Neural cell (in vitro differentiated cells): ENCODE measurements at regions not wholly inside any gene's neighbourhood (a gene's known extent, or its start where the extent isn't known, plus 50 kb on each side); places are given as distances from the start of the nearest gene placed in this dataset.

ENCODE experiments used
- H2AFZ ChIP-seq: fragments of 200-600, 300-800 bp; sonication (generic), shearing (Covaris generic); 2 replicates; pipeline ENCODE4 v1.6.0; 2014; ENCODE audit warnings: low read depth, mild to moderate bottlenecking, antibody characterized with exemption, low read length, moderate library complexity
- H3F3A ChIP-seq: fragments of 200-600 bp; shearing (Covaris generic); 2 replicates; pipeline ENCODE4 v1.6.1; 2016; ENCODE audit warnings: mild to moderate bottlenecking, moderate library complexity, mixed read lengths, antibody characterized with exemption, low read length; ENCODE audit not compliant: insufficient read depth, poor library complexity, severe bottlenecking
- H3K27ac ChIP-seq: fragments of 200-600, 300-800 bp; sonication (generic), shearing (Covaris generic); 2 replicates; pipeline ENCODE4 v1.5.1; 2014; ENCODE audit warnings: mild to moderate bottlenecking, low read length, moderate library complexity
- H3K27me3 ChIP-seq: fragments of 300-800, 200-600 bp; sonication (generic), shearing (Covaris generic); 2 replicates; pipeline ENCODE4 v1.6.0; 2014; ENCODE audit warnings: mild to moderate bottlenecking, low read depth, low read length, moderate library complexity; ENCODE audit not compliant: insufficient read depth
- H3K36me3 ChIP-seq: fragments of 300-800, 200-600 bp; sonication (generic), shearing (Covaris generic); 2 replicates; pipeline ENCODE4 v1.5.1; 2014; ENCODE audit warnings: mild to moderate bottlenecking, antibody characterized with exemption, low read length, moderate library complexity; ENCODE audit not compliant: insufficient read depth
- H3K4me2 ChIP-seq: fragments of 300-800, 200-600 bp; sonication (generic), shearing (Covaris generic); 2 replicates; pipeline ENCODE4 v1.6.0; 2014; ENCODE audit warnings: mild to moderate bottlenecking, low read length
- H3K4me3 ChIP-seq: fragments of 300-800, 200-600 bp; sonication (generic), shearing (Covaris generic); 2 replicates; pipeline ENCODE4 v1.5.1; 2014; ENCODE audit warnings: mild to moderate bottlenecking, low read length, moderate library complexity
- H3K79me2 ChIP-seq: fragments of 200-600 bp; shearing (Covaris generic); replicated peaks from 2 replicates; pipeline ENCODE4 v1.6.0; 2014; ENCODE audit warnings: mild to moderate bottlenecking, low read length, moderate library complexity; ENCODE audit not compliant: insufficient read depth
- H3K9ac ChIP-seq: fragments of 300-800, 200-600 bp; sonication (generic), shearing (Covaris generic); 2 replicates; pipeline ENCODE4 v1.6.1; 2016; ENCODE audit warnings: mild to moderate bottlenecking, low read length, mixed read lengths
- H3K9me2 ChIP-seq: fragments of 200-600 bp; shearing (Covaris generic); 2 replicates; pipeline ENCODE4 v1.6.1; 2016; ENCODE audit warnings: mild to moderate bottlenecking, low read length, mixed read lengths; ENCODE audit not compliant: insufficient read depth
- H3K9me3 ChIP-seq: fragments of 200-600, 300-800 bp; sonication (generic), shearing (Covaris generic); 2 replicates; pipeline ENCODE4 v1.6.1; 2016; ENCODE audit warnings: mild to moderate bottlenecking, mixed run types, low read length, moderate library complexity, mixed read lengths
- H4K20me1 ChIP-seq: fragments of 200-600 bp; shearing (Covaris generic); 2 replicates; pipeline ENCODE4 v1.6.1; 2016; ENCODE audit warnings: mild to moderate bottlenecking, mixed run types; ENCODE audit not compliant: insufficient read depth
- CTCF ChIP-seq: fragments of 450-650 bp; IDR thresholded peaks from 2 replicates; pipeline ENCODE4 v1.5.1; 2014; ENCODE audit warnings: antibody characterized with exemption, mild to moderate bottlenecking, moderate library complexity; ENCODE audit not compliant: poor library complexity, severe bottlenecking
- EP300 ChIP-seq: fragments of 450-650 bp; conservative IDR thresholded peaks from 2 replicates; pipeline ENCODE4 v1.6.1; 2014; ENCODE audit warnings: antibody characterized with exemption, mild to moderate bottlenecking, moderate library complexity; ENCODE audit not compliant: poor library complexity, severe bottlenecking
- EZH2 ChIP-seq: fragments of 200-600, 300-800 bp; shearing (Covaris generic), sonication (generic); IDR thresholded peaks from 2 replicates; pipeline ENCODE4 v1.6.1; 2014; ENCODE audit warnings: antibody characterized with exemption, low read length, borderline replicate concordance, mild to moderate bottlenecking; ENCODE audit not compliant: insufficient read depth, poor library complexity, severe bottlenecking
- MXI1 ChIP-seq: fragments of 450-650 bp; conservative IDR thresholded peaks from 2 replicates; pipeline ENCODE4 v1.6.1; 2014; ENCODE audit warnings: antibody characterized with exemption, mild to moderate bottlenecking; ENCODE audit not compliant: poor library complexity, severe bottlenecking
- POLR2AphosphoS5 ChIP-seq: IDR thresholded peaks from 2 replicates; pipeline ENCODE4 v1.6.1; 2012
- RAD21 ChIP-seq: fragments of 450-650 bp; conservative IDR thresholded peaks from 2 replicates; pipeline ENCODE4 v1.6.1; 2014; ENCODE audit warnings: antibody characterized with exemption, mild to moderate bottlenecking, moderate library complexity
- SMC3 ChIP-seq: fragments of 450-650 bp; conservative IDR thresholded peaks from 2 replicates; pipeline ENCODE4 v1.6.1; 2014; ENCODE audit warnings: antibody characterized with exemption, mild to moderate bottlenecking, moderate library complexity; ENCODE audit not compliant: poor library complexity
- TAF1 ChIP-seq: IDR thresholded peaks from 2 replicates; pipeline ENCODE4 v1.6.1; 2012; ENCODE audit warnings: low read depth
- TF ChIP-seq, protein P1 (sequence below): IDR thresholded peaks from 2 replicates; pipeline ENCODE4 v1.6.1; 2012; ENCODE audit warnings: borderline replicate concordance

GRCh38 chr4:27861802-27862201 lies 1001.2 kb downstream of the STIM2 start:
- H4K20me1 ChIP-seq: no peaks in the 10 kb centered on the region
- no peaks in the 10 kb centered on the region for H3K27me3 ChIP-seq
- H3K4me3 ChIP-seq: no peak overlapping the region
- no peaks in the 10 kb centered on the region for H3K79me2 ChIP-seq
- no peaks in the 10 kb centered on the region for H3F3A ChIP-seq
- H3K9me3 ChIP-seq: no peaks in the 10 kb centered on the region
- no peak overlapping the region for H2AFZ ChIP-seq
- TF ChIP-seq, protein P1, sequence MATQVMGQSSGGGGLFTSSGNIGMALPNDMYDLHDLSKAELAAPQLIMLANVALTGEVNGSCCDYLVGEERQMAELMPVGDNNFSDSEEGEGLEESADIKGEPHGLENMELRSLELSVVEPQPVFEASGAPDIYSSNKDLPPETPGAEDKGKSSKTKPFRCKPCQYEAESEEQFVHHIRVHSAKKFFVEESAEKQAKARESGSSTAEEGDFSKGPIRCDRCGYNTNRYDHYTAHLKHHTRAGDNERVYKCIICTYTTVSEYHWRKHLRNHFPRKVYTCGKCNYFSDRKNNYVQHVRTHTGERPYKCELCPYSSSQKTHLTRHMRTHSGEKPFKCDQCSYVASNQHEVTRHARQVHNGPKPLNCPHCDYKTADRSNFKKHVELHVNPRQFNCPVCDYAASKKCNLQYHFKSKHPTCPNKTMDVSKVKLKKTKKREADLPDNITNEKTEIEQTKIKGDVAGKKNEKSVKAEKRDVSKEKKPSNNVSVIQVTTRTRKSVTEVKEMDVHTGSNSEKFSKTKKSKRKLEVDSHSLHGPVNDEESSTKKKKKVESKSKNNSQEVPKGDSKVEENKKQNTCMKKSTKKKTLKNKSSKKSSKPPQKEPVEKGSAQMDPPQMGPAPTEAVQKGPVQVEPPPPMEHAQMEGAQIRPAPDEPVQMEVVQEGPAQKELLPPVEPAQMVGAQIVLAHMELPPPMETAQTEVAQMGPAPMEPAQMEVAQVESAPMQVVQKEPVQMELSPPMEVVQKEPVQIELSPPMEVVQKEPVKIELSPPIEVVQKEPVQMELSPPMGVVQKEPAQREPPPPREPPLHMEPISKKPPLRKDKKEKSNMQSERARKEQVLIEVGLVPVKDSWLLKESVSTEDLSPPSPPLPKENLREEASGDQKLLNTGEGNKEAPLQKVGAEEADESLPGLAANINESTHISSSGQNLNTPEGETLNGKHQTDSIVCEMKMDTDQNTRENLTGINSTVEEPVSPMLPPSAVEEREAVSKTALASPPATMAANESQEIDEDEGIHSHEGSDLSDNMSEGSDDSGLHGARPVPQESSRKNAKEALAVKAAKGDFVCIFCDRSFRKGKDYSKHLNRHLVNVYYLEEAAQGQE: no peak
- no peak for TF ChIP-seq EP300
- TF ChIP-seq SMC3: no peak
- TF ChIP-seq EZH2: no peak
- no peak for TF ChIP-seq CTCF
- no peak for TF ChIP-seq POLR2AphosphoS5
- no peak for TF ChIP-seq TAF1
- TF ChIP-seq MXI1: no peak
- TF ChIP-seq RAD21: no peak
- H3K9me2 ChIP-seq: no peaks in the 10 kb centered on the region
- no peaks in the 10 kb centered on the region for H3K36me3 ChIP-seq
- H3K27ac ChIP-seq: no peak overlapping the region
- H3K9ac ChIP-seq: no peak overlapping the region
- H3K4me2 ChIP-seq: no peak overlapping the region

GRCh38 chr4:27873596-27873995 lies 1013.0 kb downstream of the STIM2 start:
- TF ChIP-seq POLR2AphosphoS5: no peak
- no peak for TF ChIP-seq CTCF
- TF ChIP-seq MXI1: no peak
- H4K20me1 ChIP-seq: no peaks in the 10 kb centered on the region
- no peak overlapping the region for H3K4me2 ChIP-seq
- H3K79me2 ChIP-seq: no peaks in the 10 kb centered on the region
- H3K27me3 ChIP-seq: no peaks in the 10 kb centered on the region
- H3F3A ChIP-seq: no peaks in the 10 kb centered on the region
- H2AFZ ChIP-seq: no peak overlapping the region
- no peaks in the 10 kb centered on the region for H3K9me2 ChIP-seq
- no peak overlapping the region for H3K27ac ChIP-seq
- H3K9ac ChIP-seq: no peak overlapping the region
- H3K36me3 ChIP-seq: no peaks in the 10 kb centered on the region
- no peaks in the 10 kb centered on the region for H3K9me3 ChIP-seq
- H3K4me3 ChIP-seq: no peak overlapping the region
